OCI-LY7 (cell line): ENCODE measurements at regions not wholly inside any gene's neighbourhood (a gene's known extent, or its start where the extent isn't known, plus 50 kb on each side); places are given as distances from the start of the nearest gene placed in this dataset.
"Not testable (repeated sequence)": the region's sequence is repeated elsewhere in the genome, so short reads cannot be mapped to it uniquely, and the experiment has no call there.

Experiments used
- BruUV-seq: library from RNA; stranded (reverse); fragments of 400-500 nt; replicated peaks from 2 replicates; lab custom pipeline; 2021; lab: Mats Ljungman, UMichigan
- CTCF ChIA-PET: fragments of 300-600 bp; sonication (Branson Sonifier 250); formaldehyde crosslinking; loops from one replicate; lab custom pipeline; 2022; ENCODE audit warnings: antibody characterized with exemption; ENCODE audit not compliant: unreplicated experiment; lab: Charles Lee
- POLR2A ChIA-PET: fragments of 300-600 bp; sonication (Branson Sonifier 250); formaldehyde crosslinking; loops from one replicate; lab custom pipeline; 2022; ENCODE audit warnings: antibody characterized with exemption; lab: Charles Lee
- DNase-seq: peaks from one replicate; pipeline ENCODE4 v3.0.0-alpha.2; 2015; ENCODE audit warnings: low spot score
- H2AFZ ChIP-seq: fragments of 200-600 bp; sonication (generic), shearing (Covaris generic); 2 replicates; pipeline ENCODE4 v1.6.1; 2014; ENCODE audit warnings: mild to moderate bottlenecking, antibody characterized with exemption, low read length, moderate library complexity
- H3K27ac ChIP-seq: fragments of 200-600 bp; sonication (generic); 2 replicates; pipeline ENCODE4 v1.5.1; 2014; ENCODE audit warnings: mixed run types, low read depth, mild to moderate bottlenecking, moderate library complexity, low read length, inconsistent platforms; ENCODE audit not compliant: poor library complexity, severe bottlenecking
- H3K36me3 ChIP-seq: fragments of 200-600 bp; sonication (generic); 2 replicates; pipeline ENCODE4 v1.6.1; 2014; ENCODE audit warnings: mild to moderate bottlenecking, antibody characterized with exemption, low read length, moderate library complexity, mixed read lengths; ENCODE audit not compliant: insufficient read depth
- H3K4me1 ChIP-seq: fragments of 200-600 bp; sonication (generic); 2 replicates; pipeline ENCODE4 v1.5.1; 2014; ENCODE audit warnings: mild to moderate bottlenecking, low read length; ENCODE audit not compliant: insufficient read depth, poor library complexity, severe bottlenecking
- H3K4me2 ChIP-seq: fragments of 200-600 bp; sonication (generic); 2 replicates; pipeline ENCODE4 v1.6.1; 2014; ENCODE audit warnings: mild to moderate bottlenecking, low read length
- H3K4me3 ChIP-seq: fragments of 200-600 bp; sonication (generic); 2 replicates; pipeline ENCODE4 v1.5.1; 2014; ENCODE audit warnings: mild to moderate bottlenecking, low read depth, low read length; ENCODE audit not compliant: poor library complexity, severe bottlenecking
- H3K79me2 ChIP-seq: fragments of 200-600 bp; sonication (generic); 2 replicates; pipeline ENCODE4 v1.6.1; 2016; ENCODE audit warnings: low read depth, mild to moderate bottlenecking, low read length, moderate library complexity, mixed read lengths; ENCODE audit not compliant: insufficient read depth
- H3K9me2 ChIP-seq: fragments of 200-600 bp; sonication (generic); 2 replicates; pipeline ENCODE4 v1.6.1; 2016; ENCODE audit warnings: mild to moderate bottlenecking, low read length, mixed read lengths; ENCODE audit not compliant: insufficient read depth
- H3K9me3 ChIP-seq: fragments of 200-600 bp; sonication (generic); 2 replicates; pipeline ENCODE4 v1.6.1; 2014; ENCODE audit warnings: mild to moderate bottlenecking, mixed run types, low read length, mixed read lengths
- H4K20me1 ChIP-seq: fragments of 200-600 bp; sonication (generic); 2 replicates; pipeline ENCODE4 v1.6.1; 2014; ENCODE audit warnings: mild to moderate bottlenecking, antibody characterized with exemption, low read length, moderate library complexity, mixed read lengths; ENCODE audit not compliant: insufficient read depth
- EZH2phosphoT487 ChIP-seq: fragments of 200-600 bp; sonication (generic); IDR thresholded peaks from 2 replicates; pipeline ENCODE4 v1.6.1; 2018; ENCODE audit warnings: low read depth, borderline replicate concordance, mild to moderate bottlenecking, mixed run types, antibody characterized with exemption, low read length, moderate library complexity, mixed read lengths
- intact Hi-C: fragments of 100-400 bp; cut with micrococcal nuclease; formaldehyde crosslinking; loops from one replicate; pipeline ENCODE4 v1.10.0; 2022; ENCODE audit not compliant: unreplicated experiment
- TF ChIP-seq, protein P1 (sequence below): fragments of 200-600 bp; sonication (generic); conservative IDR thresholded peaks from 2 replicates; pipeline ENCODE4 v1.5.1; 2014; ENCODE audit warnings: mild to moderate bottlenecking, antibody characterized with exemption, low read length, moderate library complexity, mixed read lengths

DNA sequence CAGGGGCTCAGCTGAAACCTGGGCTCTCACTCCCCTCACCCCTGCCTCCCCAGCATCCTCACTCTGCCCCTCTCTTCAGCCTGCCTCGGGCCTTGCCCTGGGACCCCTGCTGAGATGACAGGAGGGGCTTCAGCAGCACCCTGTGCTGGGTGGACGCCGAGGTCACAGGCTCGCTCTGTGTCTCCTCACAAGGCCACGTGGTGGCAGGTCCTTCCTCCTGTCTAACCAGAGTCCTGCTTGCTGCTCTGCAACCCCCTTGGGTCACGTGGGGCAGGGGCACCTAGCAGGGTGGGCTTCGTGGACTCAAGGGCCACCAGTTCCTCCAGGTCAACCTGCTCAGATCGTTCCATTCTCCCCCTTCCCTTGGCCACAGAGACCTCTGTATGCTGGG is 90.4 kb downstream of the TMEM121 start:
- TF ChIP-seq, protein P1, sequence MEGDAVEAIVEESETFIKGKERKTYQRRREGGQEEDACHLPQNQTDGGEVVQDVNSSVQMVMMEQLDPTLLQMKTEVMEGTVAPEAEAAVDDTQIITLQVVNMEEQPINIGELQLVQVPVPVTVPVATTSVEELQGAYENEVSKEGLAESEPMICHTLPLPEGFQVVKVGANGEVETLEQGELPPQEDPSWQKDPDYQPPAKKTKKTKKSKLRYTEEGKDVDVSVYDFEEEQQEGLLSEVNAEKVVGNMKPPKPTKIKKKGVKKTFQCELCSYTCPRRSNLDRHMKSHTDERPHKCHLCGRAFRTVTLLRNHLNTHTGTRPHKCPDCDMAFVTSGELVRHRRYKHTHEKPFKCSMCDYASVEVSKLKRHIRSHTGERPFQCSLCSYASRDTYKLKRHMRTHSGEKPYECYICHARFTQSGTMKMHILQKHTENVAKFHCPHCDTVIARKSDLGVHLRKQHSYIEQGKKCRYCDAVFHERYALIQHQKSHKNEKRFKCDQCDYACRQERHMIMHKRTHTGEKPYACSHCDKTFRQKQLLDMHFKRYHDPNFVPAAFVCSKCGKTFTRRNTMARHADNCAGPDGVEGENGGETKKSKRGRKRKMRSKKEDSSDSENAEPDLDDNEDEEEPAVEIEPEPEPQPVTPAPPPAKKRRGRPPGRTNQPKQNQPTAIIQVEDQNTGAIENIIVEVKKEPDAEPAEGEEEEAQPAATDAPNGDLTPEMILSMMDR: no peak
- TF ChIP-seq EZH2phosphoT487: no peak
- intact Hi-C loops: loop anchor here (2.0 kb wide), 1 partner anchor 16 kb away; no protein-coding TSS in a partner anchor
- ChIA-PET CTCF (no interaction called here), POLR2A (no interaction called here)
- Histone ChIP-seq H3K4me2 (no peak overlapping the region), H3K36me3 (no peaks in the 10 kb centered on the region), H3K9me3 (no peaks in the 10 kb centered on the region), H3K4me1 (peaks cover 2% of the 10 kb centered on the region), H3K9me2 (no peaks in the 10 kb centered on the region), H3K4me3 (no peak overlapping the region), H4K20me1 (no peaks in the 10 kb centered on the region), H2AFZ (no peak overlapping the region), H3K79me2 (no peaks in the 10 kb centered on the region), H3K27ac (no peak overlapping the region)
- no TSS peak for BruUV-seq
- DNase-seq: no peak

DNA sequence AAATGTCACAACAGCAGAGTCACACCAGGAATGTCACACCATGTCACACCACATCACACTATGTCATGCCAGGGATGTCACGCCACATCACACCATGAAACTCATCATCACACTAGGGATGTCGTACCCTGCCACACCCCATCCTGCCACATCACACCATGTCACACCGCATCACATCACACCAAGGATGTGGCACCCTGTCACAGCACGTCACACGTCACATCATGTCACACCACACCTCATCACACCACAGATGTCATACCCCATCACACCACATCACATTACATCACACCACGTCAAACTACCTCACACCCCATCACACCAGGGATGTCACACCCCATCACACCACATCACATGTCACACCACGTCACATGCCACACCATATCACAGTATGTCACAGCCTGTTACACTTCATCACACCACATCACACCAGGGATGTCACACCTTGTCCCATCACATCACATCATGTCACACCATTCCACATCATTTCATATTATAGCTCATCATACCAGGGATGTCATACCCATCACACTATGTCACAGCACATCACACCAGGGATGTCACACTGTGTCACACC is 90.9 kb downstream of the TMEM121 start:
- ChIA-PET CTCF (no interaction called here), POLR2A (no interaction called here)
- Histone ChIP-seq H3K9me2 (no peaks in the 10 kb centered on the region), H2AFZ (no peak overlapping the region), H3K4me3 (no peak overlapping the region), H3K4me2 (no peak overlapping the region), H3K9me3 (no peaks in the 10 kb centered on the region), H3K27ac (no peak overlapping the region), H4K20me1 (no peaks in the 10 kb centered on the region), H3K36me3 (no peaks in the 10 kb centered on the region), H3K4me1 (peaks cover 2% of the 10 kb centered on the region), H3K79me2 (no peaks in the 10 kb centered on the region)
- intact Hi-C loops: loop anchor here (2.0 kb wide), 1 partner anchor 16 kb away; no protein-coding TSS in a partner anchor
- DNase-seq: no peak
- TF ChIP-seq, protein P1: no peak
- no peak for TF ChIP-seq EZH2phosphoT487
- no TSS peak for BruUV-seq

DNA sequence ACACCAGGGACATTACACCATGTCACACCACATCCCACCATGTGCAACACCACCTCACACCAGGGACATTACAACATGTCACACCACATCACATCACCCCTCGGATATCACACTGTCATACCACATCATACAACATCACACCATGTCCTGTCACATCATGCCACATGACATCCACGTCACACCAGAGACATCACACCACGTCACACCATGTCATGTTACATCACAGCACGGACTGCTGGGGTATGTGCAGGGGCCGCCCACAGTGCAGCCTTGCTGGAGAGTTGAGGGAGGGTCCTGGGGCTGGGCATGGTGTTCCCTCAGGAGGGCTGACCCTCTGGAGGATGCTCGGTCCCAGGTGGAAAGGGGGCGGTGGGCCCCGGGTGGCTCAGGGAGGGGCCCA is 91.4 kb downstream of the TMEM121 start:
- H3K4me2 ChIP-seq, H3K4me1 ChIP-seq, H3K36me3 ChIP-seq, H3K27ac ChIP-seq, POLR2A ChIA-PET, H2AFZ ChIP-seq, H3K4me3 ChIP-seq, H3K9me3 ChIP-seq, H3K9me2 ChIP-seq, H3K79me2 ChIP-seq, CTCF ChIA-PET, BruUV-seq, DNase-seq, H4K20me1 ChIP-seq: not testable (repeated sequence)
- intact Hi-C loops: loop anchor here (2.0 kb wide), 1 partner anchor 15 kb away; no protein-coding TSS in a partner anchor

DNA sequence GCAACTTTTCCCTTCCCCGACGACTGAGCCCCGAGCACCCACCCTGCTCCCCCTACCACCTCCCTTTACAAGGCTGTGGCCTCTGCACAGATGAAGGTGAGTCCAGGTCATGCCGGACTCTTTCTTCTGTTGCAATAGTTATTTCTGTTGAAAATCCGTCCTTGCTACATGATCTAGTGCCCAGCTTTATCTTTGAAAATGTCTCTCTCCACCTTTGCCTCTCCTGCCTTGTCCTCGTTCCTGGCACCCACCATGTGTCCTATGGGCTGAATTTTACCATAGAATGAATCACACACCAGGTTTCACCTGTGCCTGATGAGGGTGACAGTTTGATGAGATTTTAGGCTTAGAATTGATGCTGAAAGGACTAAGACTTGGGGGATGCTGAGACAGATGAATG is 92.9 kb downstream of the TMEM121 start:
- POLR2A ChIA-PET: not testable (repeated sequence)

DNA sequence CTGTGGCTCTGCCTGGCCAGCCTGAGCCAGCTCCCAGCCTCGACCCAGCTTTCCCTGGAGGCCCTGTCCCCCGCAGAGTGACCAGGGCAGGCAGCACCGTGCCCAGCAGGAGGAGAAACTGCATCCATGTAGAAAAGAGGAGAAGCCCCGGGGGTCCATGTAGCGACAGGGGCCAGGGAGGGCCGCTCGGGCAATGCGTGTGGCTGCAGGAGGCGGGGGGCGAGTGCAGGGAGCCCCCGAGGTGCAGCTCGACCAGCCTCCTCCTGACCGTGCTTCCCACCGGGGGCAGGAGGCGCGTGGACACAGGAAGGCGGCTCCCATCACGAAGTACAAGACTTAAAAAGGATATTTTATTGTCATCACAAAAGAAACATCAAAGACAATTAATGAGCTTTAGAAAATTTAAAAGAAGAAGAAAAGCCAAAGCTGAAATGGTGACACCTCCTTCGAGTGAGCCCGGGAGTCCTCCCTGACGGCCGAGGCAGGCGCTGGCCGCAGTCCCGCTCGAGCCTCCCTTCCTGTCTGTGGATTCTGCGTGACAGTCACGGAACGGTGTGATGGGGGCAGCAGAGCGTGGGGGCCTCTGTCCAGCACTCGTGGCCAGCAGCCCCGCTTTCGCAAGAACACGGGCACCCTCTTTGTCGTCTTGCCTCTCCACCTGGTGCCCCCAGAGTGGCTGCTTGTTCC is 93.9 kb downstream of the TMEM121 start:
- H3K36me3 ChIP-seq, DNase-seq, H3K27ac ChIP-seq, H3K9me3 ChIP-seq, H2AFZ ChIP-seq, H3K4me1 ChIP-seq, H3K4me3 ChIP-seq, H3K4me2 ChIP-seq, H4K20me1 ChIP-seq, POLR2A ChIA-PET, CTCF ChIA-PET, intact Hi-C loops, H3K9me2 ChIP-seq, BruUV-seq, H3K79me2 ChIP-seq: not testable (repeated sequence)

More for the DNA sequence above, 92.9 kb downstream of the TMEM121 start:
- H3K36me3 ChIP-seq, H3K9me3 ChIP-seq, H3K4me2 ChIP-seq, intact Hi-C loops, H2AFZ ChIP-seq, H3K27ac ChIP-seq, H3K4me1 ChIP-seq, CTCF ChIA-PET, H3K9me2 ChIP-seq, H3K79me2 ChIP-seq, H3K4me3 ChIP-seq, BruUV-seq, H4K20me1 ChIP-seq, DNase-seq: not testable (repeated sequence)
